K562 (cell line): ENCODE measurements at regions not wholly inside any gene's neighbourhood (a gene's known extent, or its start where the extent isn't known, plus 50 kb on each side); places are given as distances from the start of the nearest gene placed in this dataset.

ENCODE experiments used
- HDAC1 ChIP-seq, 2 experiments: fragments of 450-650 bp; IDR thresholded peaks; 2 replicates each; pipeline ENCODE4 v1.6.1; 2016 to 2017; ENCODE audit warnings: inconsistent platforms in 1 of 2, mild to moderate bottlenecking in 1 of 2, moderate library complexity in 1 of 2
- KAT7 ChIP-seq: sonication (generic); formaldehyde crosslinking; IDR thresholded peaks from 2 replicates; pipeline ENCODE4 v1.8.0; 2022; ENCODE audit warnings: missing genetic modification reagents, mild to moderate bottlenecking, borderline replicate concordance
- TF ChIP-seq, protein P1 (sequence below), 3 experiments: IDR thresholded peaks in 2 of 3; conservative IDR thresholded peaks in 1 of 3; 2 replicates each; pipeline ENCODE4 v1.5.1; 2011 to 2012; ENCODE audit warnings: low read length in 3 of 3, mild to moderate bottlenecking in 3 of 3, control low read depth in 2 of 3, improper control_type of control experiment in 1 of 3, inconsistent platforms in 1 of 3, low read depth in 1 of 3, mixed read lengths in 1 of 3, moderate library complexity in 1 of 3; ENCODE audit not compliant: insufficient read depth in 2 of 3

GRCh38 chr14:58820032-58820431, 182.3 kb downstream of the DACT1 start:
- no peak for TF ChIP-seq HDAC1 (IDR thresholded peaks at IDR 0.05)
- no peak for TF ChIP-seq KAT7 (CRISPR knock-in tag)
- TF ChIP-seq, protein P1, sequence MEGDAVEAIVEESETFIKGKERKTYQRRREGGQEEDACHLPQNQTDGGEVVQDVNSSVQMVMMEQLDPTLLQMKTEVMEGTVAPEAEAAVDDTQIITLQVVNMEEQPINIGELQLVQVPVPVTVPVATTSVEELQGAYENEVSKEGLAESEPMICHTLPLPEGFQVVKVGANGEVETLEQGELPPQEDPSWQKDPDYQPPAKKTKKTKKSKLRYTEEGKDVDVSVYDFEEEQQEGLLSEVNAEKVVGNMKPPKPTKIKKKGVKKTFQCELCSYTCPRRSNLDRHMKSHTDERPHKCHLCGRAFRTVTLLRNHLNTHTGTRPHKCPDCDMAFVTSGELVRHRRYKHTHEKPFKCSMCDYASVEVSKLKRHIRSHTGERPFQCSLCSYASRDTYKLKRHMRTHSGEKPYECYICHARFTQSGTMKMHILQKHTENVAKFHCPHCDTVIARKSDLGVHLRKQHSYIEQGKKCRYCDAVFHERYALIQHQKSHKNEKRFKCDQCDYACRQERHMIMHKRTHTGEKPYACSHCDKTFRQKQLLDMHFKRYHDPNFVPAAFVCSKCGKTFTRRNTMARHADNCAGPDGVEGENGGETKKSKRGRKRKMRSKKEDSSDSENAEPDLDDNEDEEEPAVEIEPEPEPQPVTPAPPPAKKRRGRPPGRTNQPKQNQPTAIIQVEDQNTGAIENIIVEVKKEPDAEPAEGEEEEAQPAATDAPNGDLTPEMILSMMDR (IDR thresholded peaks at IDR 0.05 in 2 of 3, conservative IDR thresholded peaks at IDR 0.05 in 1 of 3; ENCODE audit: insufficient read depth in 2 of 3, low read depth in 1 of 3, low read length in 3 of 3) = no peak
